Endothelial cell (in vitro differentiated cells): ENCODE measurements at regions not wholly inside any gene's neighbourhood (a gene's known extent, or its start where the extent isn't known, plus 50 kb on each side); places are given as distances from the start of the nearest gene placed in this dataset.
"Not testable (repeated sequence)": the region's sequence is repeated elsewhere in the genome, so short reads cannot be mapped to it uniquely, and the experiment has no call there.

ENCODE experiments used
- DNase-seq: peaks from one replicate; pipeline ENCODE4 v3.0.0; 2021; ENCODE audit warnings: low spot score
- H3K27ac Mint-ChIP-seq: one replicate; pipeline ENCODE4 v1.8.0; 2021; ENCODE audit warnings: mixed read lengths, inconsistent platforms; ENCODE audit not compliant: unreplicated experiment
- H3K27me3 Mint-ChIP-seq: one replicate; pipeline ENCODE4 v1.8.0; 2021; ENCODE audit warnings: mild to moderate bottlenecking, moderate library complexity, mixed read lengths, inconsistent platforms; ENCODE audit not compliant: unreplicated experiment
- H3K36me3 Mint-ChIP-seq: one replicate; pipeline ENCODE4 v1.8.0; 2021; ENCODE audit warnings: mild to moderate bottlenecking, low read depth, mixed read lengths, inconsistent platforms; ENCODE audit not compliant: unreplicated experiment
- H3K4me1 Mint-ChIP-seq: one replicate; pipeline ENCODE4 v1.8.0; 2021; ENCODE audit warnings: mild to moderate bottlenecking, mixed read lengths, inconsistent platforms; ENCODE audit not compliant: unreplicated experiment
- H3K4me3 Mint-ChIP-seq: one replicate; pipeline ENCODE4 v1.8.0; 2021; ENCODE audit warnings: mild to moderate bottlenecking, mixed read lengths, inconsistent platforms; ENCODE audit not compliant: unreplicated experiment
- H3K9me3 Mint-ChIP-seq: one replicate; pipeline ENCODE4 v1.8.0; 2021; ENCODE audit warnings: mixed read lengths, inconsistent platforms; ENCODE audit not compliant: unreplicated experiment
- CTCF ChIP-seq: fragments of 200-600 bp; sonication (generic); IDR thresholded peaks from one replicate; pipeline ENCODE4 v1.5.0; 2021; ENCODE audit warnings: antibody characterized with exemption; ENCODE audit not compliant: unreplicated experiment

- TF ChIP-seq CTCF, result no peak
- Mint-ChIP-seq H3K36me3 (peaks cover 9% of the 10 kb centered on the region), H3K9me3 (peaks cover 14% of the 10 kb centered on the region), H3K4me3 (no peak overlapping the region), H3K27me3 (peaks cover 13% of the 10 kb centered on the region), H3K27ac (no peak overlapping the region), H3K4me1 (no peaks in the 10 kb centered on the region)
- DNase-seq, result no peak
Measured at GRCh38 chr14:105890474-105891220, 364.3 kb downstream of the TMEM121 start.

GRCh38 chr14:105891221-105891602, 364.8 kb downstream of the TMEM121 start:
- H3K27me3 Mint-ChIP-seq, result peaks cover 13% of the 10 kb centered on the region
- no peak for DNase-seq
- H3K4me3 Mint-ChIP-seq, result no peak overlapping the region
- H3K4me1 Mint-ChIP-seq, result no peaks in the 10 kb centered on the region
- peaks cover 15% of the 10 kb centered on the region for H3K9me3 Mint-ChIP-seq
- peaks cover 9% of the 10 kb centered on the region for H3K36me3 Mint-ChIP-seq
- no peak for TF ChIP-seq CTCF
- no peak overlapping the region for H3K27ac Mint-ChIP-seq

GRCh38 chr14:105891631-105892452, 365.5 kb downstream of the TMEM121 start:
- Mint-ChIP-seq H3K27ac (no peak overlapping the region), H3K4me3 (no peak overlapping the region), H3K27me3 (peaks cover 17% of the 10 kb centered on the region), H3K9me3 (peaks cover 20% of the 10 kb centered on the region), H3K36me3 (peaks cover 14% of the 10 kb centered on the region), H3K4me1 (no peaks in the 10 kb centered on the region)
- no peak for DNase-seq
- no peak for TF ChIP-seq CTCF

GRCh38 chr14:105892453-105893441, 366.4 kb downstream of the TMEM121 start:
- Mint-ChIP-seq H3K9me3 (peaks cover 14% of the 10 kb centered on the region), H3K27me3 (peaks cover 16% of the 10 kb centered on the region)
- H3K27ac Mint-ChIP-seq, DNase-seq, H3K4me1 Mint-ChIP-seq, H3K36me3 Mint-ChIP-seq, H3K4me3 Mint-ChIP-seq: not testable (repeated sequence)

- not testable (repeated sequence) for H3K27ac Mint-ChIP-seq, H3K36me3 Mint-ChIP-seq
Measured at GRCh38 chr14:105893686-105894085, 367.3 kb downstream of the TMEM121 start.

More at GRCh38 chr14:105893686-105894085, 367.3 kb downstream of the TMEM121 start:
- not testable (repeated sequence) for H3K4me1 Mint-ChIP-seq, DNase-seq, H3K4me3 Mint-ChIP-seq
- Mint-ChIP-seq H3K9me3 (peaks cover 13% of the 10 kb centered on the region), H3K27me3 (peaks cover 16% of the 10 kb centered on the region)
